CD14-positive monocyte (primary cell): ENCODE measurements at regions not wholly inside any gene's neighbourhood (a gene's known extent, or its start where the extent isn't known, plus 50 kb on each side); places are given as distances from the start of the nearest gene placed in this dataset.

ENCODE experiments used
- DNase-seq, 3 donors: peaks; one replicate each; pipeline ENCODE4 v3.0.0-alpha.2; 2011 to 2022
- H2AFZ ChIP-seq: 2 replicates; pipeline ENCODE4 v1.6.0; 2012; ENCODE audit warnings: mild to moderate bottlenecking, low read depth, low read length, inconsistent platforms; ENCODE audit not compliant: insufficient read depth, poor library complexity, severe bottlenecking
- H3K27ac ChIP-seq, 2 donors: 1 replicate in 1 of 2; 2 replicates in 1 of 2; pipeline ENCODE4 v1.5.1; 2012 to 2013; ENCODE audit warnings: low read length in 2 of 2, control low read depth in 1 of 2, inconsistent platforms in 1 of 2, low read depth in 1 of 2, mild to moderate bottlenecking in 1 of 2
- H3K27me3 ChIP-seq, 2 donors: one replicate each; pipeline versions ENCODE4 v1.6.0 to v1.6.1; 2011 to 2013; ENCODE audit warnings: low read length in 2 of 2; ENCODE audit not compliant: control insufficient read depth in 2 of 2, insufficient read depth in 2 of 2
- H3K36me3 ChIP-seq, 2 donors: replicated peaks in 1 of 2; 1 replicate in 1 of 2; 2 replicates in 1 of 2; pipeline versions ENCODE4 v1.5.1 to v1.6.1; 2012 to 2013; ENCODE audit warnings: low read length in 2 of 2, control low read depth in 1 of 2, inconsistent platforms in 1 of 2, mild to moderate bottlenecking in 1 of 2; ENCODE audit not compliant: insufficient read depth in 2 of 2, control insufficient read depth in 1 of 2
- H3K4me1 ChIP-seq, 2 donors: 1 replicate in 1 of 2; 2 replicates in 1 of 2; pipeline versions ENCODE4 v1.5.1 to v1.6.1; 2012 to 2013; ENCODE audit warnings: low read length in 2 of 2, control low read depth in 1 of 2, inconsistent platforms in 1 of 2, mild to moderate bottlenecking in 1 of 2, moderate library complexity in 1 of 2; ENCODE audit not compliant: insufficient read depth in 2 of 2, control insufficient read depth in 1 of 2
- H3K4me2 ChIP-seq: replicated peaks from 2 replicates; pipeline ENCODE3; 2012; ENCODE audit warnings: low read length, moderate library complexity, mild to moderate bottlenecking; ENCODE audit not compliant: poor library complexity, severe bottlenecking; ENCODE audit errors: extremely low read depth
- H3K4me3 ChIP-seq, 3 experiments: fragments of 200-600 bp in 1 of 3; sonication (generic) in 1 of 3; replicated peaks in 1 of 3; 1 replicate in 2 of 3; 2 replicates in 1 of 3; pipeline ENCODE4 v1.5.1; 2011 to 2013; ENCODE audit warnings: low read length in 3 of 3, mild to moderate bottlenecking in 3 of 3, control low read depth in 2 of 3, low read depth in 2 of 3, inconsistent platforms in 1 of 3, moderate library complexity in 1 of 3
- H3K79me2 ChIP-seq: 2 replicates; pipeline ENCODE4 v1.6.0; 2012; ENCODE audit warnings: mild to moderate bottlenecking, control low read depth, inconsistent platforms, low read length, moderate library complexity; ENCODE audit not compliant: insufficient read depth
- H3K9ac ChIP-seq: 2 replicates; pipeline ENCODE4 v1.6.0; 2017; ENCODE audit warnings: low read length, mild to moderate bottlenecking; ENCODE audit not compliant: insufficient read depth, poor library complexity, severe bottlenecking
- H3K9me3 ChIP-seq, 2 donors: replicated peaks in 1 of 2; 1 replicate in 1 of 2; 2 replicates in 1 of 2; pipeline versions ENCODE4 v1.5.1 to v1.6.1; 2012 to 2013; ENCODE audit warnings: low read length in 2 of 2, control low read depth in 1 of 2; ENCODE audit not compliant: control insufficient read depth in 1 of 2, insufficient read depth in 1 of 2
- H4K20me1 ChIP-seq: 2 replicates; pipeline ENCODE4 v1.6.0; 2012; ENCODE audit warnings: mild to moderate bottlenecking, low read length, control low read depth, moderate library complexity; ENCODE audit not compliant: insufficient read depth
- H3K27ac Mint-ChIP-seq, 7 donors: one replicate each; pipeline ENCODE4 v1.8.0; 2020; ENCODE audit warnings: mild to moderate bottlenecking in 7 of 7, mixed read lengths in 7 of 7, moderate library complexity in 6 of 7, inconsistent platforms in 2 of 7
- H3K27me3 Mint-ChIP-seq, 3 donors: one replicate each; pipeline ENCODE4 v1.8.0; 2021 to 2022; ENCODE audit warnings: low read depth in 3 of 3, mild to moderate bottlenecking in 3 of 3, mixed read lengths in 3 of 3, moderate library complexity in 3 of 3, inconsistent platforms in 1 of 3
- H3K36me3 Mint-ChIP-seq, 2 donors: one replicate each; pipeline ENCODE4 v1.8.0; 2020; ENCODE audit warnings: mixed read lengths in 2 of 2, inconsistent platforms in 1 of 2, mild to moderate bottlenecking in 1 of 2
- H3K4me1 Mint-ChIP-seq: one replicate; pipeline ENCODE4 v1.8.0; 2020; ENCODE audit warnings: mild to moderate bottlenecking, mixed read lengths
- H3K4me3 Mint-ChIP-seq, 2 donors: one replicate each; pipeline ENCODE4 v1.8.0; 2020; ENCODE audit warnings: mild to moderate bottlenecking in 2 of 2, mixed read lengths in 2 of 2, moderate library complexity in 1 of 2
- H3K9me3 Mint-ChIP-seq, 7 donors: one replicate each; pipeline ENCODE4 v1.8.0; 2020 to 2022; ENCODE audit warnings: mixed read lengths in 7 of 7, mild to moderate bottlenecking in 6 of 7, moderate library complexity in 6 of 7, inconsistent platforms in 2 of 7
- CTCF ChIP-seq: fragments of 200-600 bp; IDR thresholded peaks from one replicate; pipeline ENCODE4 v1.8.0; 2022; ENCODE audit warnings: antibody characterized with exemption, mild to moderate bottlenecking
- whole genome bisulfite sequencing: methylation state at CpG from one replicate; pipeline ENCODE4 v1.1.5; 2013; ENCODE audit warnings: missing lambda C conversion rate; ENCODE audit not compliant: insufficient coverage; 5-methylcytosine and 5-hydroxymethylcytosine counted together
- intact Hi-C, 2 donors: fragments of 100-400 bp; cut with micrococcal nuclease; formaldehyde crosslinking; loops; one replicate each; pipeline versions ENCODE4 v1.15.0 to v1.15.1; 2023

GRCh38 chr13:59480396-59481259, 683.1 kb downstream of the DIAPH3 start:
- Mint-ChIP-seq H3K4me3 (no peak overlapping the region), H3K4me1 (no peaks in the 10 kb centered on the region), H3K36me3 (no peaks in the 10 kb centered on the region), H3K9me3 (peaks cover 0 to 6% (median 1%) of the 10 kb centered on the region in 7 donors), H3K27me3 (peaks cover 0 to 1% (median 0%) of the 10 kb centered on the region in 3 donors), H3K27ac (no peak overlapping the region)
- Histone ChIP-seq H3K27ac (no peak overlapping the region), H3K9me3 (no peaks in the 10 kb centered on the region), H4K20me1 (no peaks in the 10 kb centered on the region), H3K4me2 (no peak overlapping the region), H3K4me3 (no peak overlapping the region), H3K4me1 (no peaks in the 10 kb centered on the region), H2AFZ (no peak overlapping the region), H3K36me3 (no peaks in the 10 kb centered on the region), H3K79me2 (no peaks in the 10 kb centered on the region), H3K27me3 (no peaks in the 10 kb centered on the region), H3K9ac (no peak overlapping the region)
- no peak for DNase-seq
- no peak for TF ChIP-seq CTCF
- intact Hi-C loops = no loop called here
- 100% methylated on average over 1 of the region's 7 CpGs for WGBS

- H3K27ac Mint-ChIP-seq = no peak overlapping the region
- DNase-seq = no peak
- peaks cover 0 to 1% (median 0%) of the 10 kb centered on the region in 3 donors for H3K27me3 Mint-ChIP-seq
- no peaks in the 10 kb centered on the region for H3K4me1 Mint-ChIP-seq
- intact Hi-C loops = no loop called here
- Histone ChIP-seq H2AFZ (no peak overlapping the region), H3K9ac (no peak overlapping the region), H3K36me3 (no peaks in the 10 kb centered on the region), H4K20me1 (no peaks in the 10 kb centered on the region), H3K27ac (no peak overlapping the region), H3K4me2 (no peak overlapping the region), H3K4me3 (no peak overlapping the region), H3K27me3 (no peaks in the 10 kb centered on the region), H3K4me1 (no peaks in the 10 kb centered on the region), H3K79me2 (no peaks in the 10 kb centered on the region), H3K9me3 (no peaks in the 10 kb centered on the region)
- 92% methylated on average over 2 of the region's 5 CpGs for WGBS
- no peak for TF ChIP-seq CTCF
- H3K4me3 Mint-ChIP-seq = no peak overlapping the region
- peaks cover 2 to 6% (median 3%) of the 10 kb centered on the region in 7 donors for H3K9me3 Mint-ChIP-seq
- no peaks in the 10 kb centered on the region for H3K36me3 Mint-ChIP-seq
Observed at GRCh38 chr13:59483501-59484145, 680.1 kb downstream of the DIAPH3 start.
